ENCODE measurements at regions not wholly inside any gene's neighbourhood (a gene's known extent, or its start where the extent isn't known, plus 50 kb on each side); places are given as distances from the start of the nearest gene placed in this dataset.

DNA sequence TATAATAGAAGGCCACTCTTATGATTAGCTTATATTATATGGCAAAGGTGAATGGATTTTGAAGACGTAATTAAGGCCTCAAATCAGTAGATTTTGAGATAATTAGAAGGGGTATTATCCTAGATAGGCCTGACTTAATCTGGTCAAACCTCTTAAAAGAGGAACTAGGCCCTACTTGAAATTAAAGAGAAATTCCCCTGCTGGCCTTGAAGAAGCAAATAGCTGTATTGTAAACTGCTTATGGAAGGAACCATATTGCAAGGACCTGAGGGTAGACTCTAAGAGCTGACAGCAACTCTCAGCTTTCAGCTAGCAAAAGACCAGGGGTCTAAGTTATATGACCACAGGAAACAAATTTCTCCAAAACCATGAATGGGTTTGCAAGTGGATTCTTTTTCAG, 219.0 kb upstream of the ONECUT1 start:
- no peak for DNase-seq

DNA sequence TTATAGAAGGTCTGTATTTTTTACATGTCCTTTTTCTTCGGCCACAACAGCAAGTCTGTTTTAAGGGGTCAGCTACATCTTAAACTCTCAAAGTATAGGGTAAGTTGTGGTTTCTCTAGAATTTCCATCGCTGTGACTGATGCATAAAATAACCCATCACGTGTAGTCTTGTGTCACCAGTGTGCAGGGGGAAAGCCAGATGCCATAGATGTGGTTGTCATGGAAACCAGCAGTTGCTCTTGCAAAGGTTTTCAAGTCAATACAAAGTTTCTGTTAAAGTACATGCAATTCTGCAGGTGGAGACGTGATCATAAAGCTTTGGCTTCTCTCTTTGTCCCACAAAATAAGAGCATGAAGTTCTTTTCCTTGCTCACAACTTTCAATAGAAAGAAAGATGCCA, 210.3 kb upstream of the ONECUT1 start:
- DNase-seq, result no peak

DNA sequence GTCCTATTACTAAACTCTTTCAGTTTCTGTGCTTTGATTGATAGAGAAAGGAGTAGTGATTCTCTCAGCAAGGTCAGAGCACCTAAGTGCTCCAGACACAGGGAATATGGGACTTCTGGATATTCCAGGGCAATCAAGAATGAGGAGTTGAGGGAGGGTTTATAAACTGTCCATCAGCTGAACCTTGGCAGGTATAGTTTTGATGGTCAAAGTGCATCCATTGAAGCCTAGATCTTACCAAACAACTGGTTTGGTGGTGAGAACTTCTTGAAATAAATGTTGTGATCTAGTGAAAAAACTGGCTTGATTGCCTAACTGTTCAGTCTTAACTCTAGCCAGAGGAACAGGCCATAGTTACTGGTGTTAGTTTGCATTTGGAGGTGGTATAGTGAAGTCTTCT, 207.0 kb upstream of the ONECUT1 start:
- DNase-seq, result no peak

DNA sequence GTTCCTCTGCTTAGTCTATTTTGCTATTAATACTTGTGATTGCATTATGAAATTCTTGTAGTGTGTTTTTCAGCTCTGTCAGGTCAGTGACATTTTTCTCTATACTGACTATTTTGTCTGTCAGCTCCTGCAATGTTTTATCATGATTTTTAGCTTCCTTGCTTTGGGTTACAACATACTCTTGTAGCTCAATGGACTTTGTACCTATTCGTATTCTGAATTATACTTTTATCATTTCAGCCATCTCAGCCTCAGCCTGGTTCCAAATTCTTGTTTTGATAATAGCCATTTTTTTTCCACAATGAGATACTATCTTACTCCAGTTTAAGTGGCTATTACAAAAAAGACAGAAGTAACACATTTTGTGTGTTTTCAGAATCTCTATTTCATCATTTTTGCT, 204.2 kb upstream of the ONECUT1 start:
- DNase-seq, result no peak

DNA sequence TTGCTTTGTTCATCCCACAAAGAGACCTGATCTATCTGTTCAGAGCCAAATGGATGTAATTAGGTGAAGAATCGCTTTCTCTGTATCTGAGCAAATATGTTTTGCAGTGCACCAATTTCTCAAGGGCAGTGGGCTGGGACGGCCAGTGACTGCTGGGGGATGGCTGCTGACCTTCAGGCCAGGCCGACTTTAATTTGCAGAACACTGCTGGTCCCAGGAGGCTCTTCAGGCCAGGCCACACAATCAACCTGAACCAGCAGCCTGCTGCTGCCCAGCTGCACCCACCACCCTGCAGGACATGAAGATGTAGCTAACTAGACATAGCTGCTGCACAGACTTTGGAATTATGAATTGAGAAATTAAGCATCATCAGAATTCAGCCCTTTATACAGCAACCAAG, 194.4 kb upstream of the ONECUT1 start:
- no peak for DNase-seq

DNA sequence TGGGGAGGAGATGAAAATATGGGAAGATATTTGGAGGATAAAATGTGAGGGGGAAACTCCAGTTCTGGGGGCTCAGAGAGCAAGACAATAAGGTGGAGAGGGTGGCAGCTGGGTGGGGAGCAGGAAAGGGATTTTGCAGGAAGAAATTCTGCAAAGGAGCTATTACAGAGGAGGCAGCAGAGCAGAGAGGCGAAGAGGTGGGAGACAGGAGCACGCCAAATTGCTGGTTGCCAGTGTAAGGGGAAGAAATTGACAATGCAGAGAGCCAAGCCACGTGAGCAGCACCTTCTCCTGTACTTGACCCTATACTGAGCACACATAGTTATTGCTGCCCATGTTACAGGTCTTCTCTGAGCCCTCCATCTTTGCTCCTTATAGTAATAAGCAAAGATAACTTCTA, 190.3 kb upstream of the ONECUT1 start:
- DNase-seq, result no peak

DNA sequence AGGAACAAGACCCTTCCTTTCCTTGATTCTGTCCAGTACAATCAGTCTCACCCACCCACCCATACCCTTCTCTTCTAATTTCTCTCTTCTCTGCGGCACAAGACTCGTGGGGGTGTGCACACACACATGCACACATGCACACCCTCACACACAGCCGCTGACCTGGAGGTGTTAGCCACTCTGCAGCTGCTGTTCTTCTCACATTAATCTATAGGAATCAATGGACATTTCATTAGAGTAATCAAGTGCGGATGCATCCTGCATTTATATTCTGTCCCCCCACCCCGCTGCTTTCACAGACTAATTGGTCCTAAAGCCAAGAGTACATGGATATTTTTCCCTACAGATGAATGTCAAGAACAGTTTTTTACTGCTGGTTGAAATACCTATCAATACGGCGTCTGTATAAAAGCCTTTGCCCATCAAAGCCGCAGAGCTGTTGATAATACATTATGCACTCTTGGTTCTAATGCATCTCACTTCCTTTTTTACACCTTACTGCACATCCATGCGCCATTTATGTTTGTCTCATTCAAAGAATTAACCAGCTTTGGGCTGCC, 186.5 kb upstream of the ONECUT1 start:
- no peak for DNase-seq

DNA sequence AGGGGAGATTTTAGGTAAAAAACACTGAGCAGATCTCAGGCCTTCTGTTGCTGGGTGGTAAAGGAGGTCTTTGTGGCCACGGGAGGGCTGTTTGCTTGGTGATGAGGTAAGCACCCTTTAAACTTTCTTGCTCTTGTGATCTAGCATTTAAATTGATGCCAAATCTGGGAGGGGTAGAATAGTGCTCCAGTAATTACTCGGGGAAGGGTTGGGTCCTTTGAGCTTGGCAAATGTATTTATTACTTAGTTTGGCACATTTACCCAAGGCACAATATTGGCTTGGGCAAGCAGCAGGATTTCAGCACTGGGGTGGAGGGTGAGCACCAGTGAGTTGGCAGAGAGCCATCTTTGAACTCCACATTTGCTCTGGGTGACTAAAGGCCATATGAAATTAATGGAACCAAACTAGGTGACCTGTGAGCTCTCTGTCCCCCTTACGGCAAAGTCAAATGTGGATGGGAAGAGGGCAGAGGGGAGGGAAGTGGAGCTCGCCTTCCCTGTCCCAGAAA, 185.9 kb upstream of the ONECUT1 start:
- no peak for DNase-seq

DNA sequence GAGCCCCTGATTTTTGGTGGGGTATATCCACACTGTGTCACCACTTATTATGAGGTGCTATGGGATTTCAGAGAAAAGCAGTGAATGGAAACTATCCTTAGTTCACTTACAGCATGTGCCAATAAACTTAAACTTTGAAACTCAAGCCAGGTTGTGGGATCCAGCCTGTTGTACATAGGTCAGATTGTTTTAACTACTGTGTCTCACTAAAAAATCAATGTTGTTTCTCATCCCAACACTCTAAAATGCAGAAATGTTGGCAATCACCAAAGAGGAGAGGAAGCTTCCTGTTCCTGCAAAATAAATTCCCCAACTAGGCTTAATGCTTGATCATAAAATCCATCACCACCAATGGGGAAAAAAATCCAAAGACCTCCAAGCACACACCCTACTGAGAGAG, 173.7 kb upstream of the ONECUT1 start:
- DNase-seq, result no peak

DNA sequence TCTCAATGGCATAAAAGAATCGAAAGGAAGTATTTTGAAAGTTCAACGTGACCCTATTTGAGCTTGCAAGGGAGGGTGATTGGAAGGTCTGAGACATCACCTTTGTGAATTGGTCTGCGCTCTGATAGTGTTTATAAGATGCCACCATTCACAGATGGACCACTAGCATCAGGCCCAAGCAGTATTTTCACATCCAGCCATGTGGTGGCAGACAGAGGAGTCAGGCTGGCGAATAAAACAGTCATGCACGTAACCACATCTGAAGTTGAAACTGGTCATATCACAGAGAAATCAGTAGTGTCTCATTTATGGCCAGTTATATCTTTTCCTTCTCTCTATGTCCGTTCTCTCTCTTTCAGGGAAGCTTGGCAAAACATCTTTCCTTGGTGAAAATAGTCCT, 170.1 kb upstream of the ONECUT1 start:
- no peak for DNase-seq

DNA sequence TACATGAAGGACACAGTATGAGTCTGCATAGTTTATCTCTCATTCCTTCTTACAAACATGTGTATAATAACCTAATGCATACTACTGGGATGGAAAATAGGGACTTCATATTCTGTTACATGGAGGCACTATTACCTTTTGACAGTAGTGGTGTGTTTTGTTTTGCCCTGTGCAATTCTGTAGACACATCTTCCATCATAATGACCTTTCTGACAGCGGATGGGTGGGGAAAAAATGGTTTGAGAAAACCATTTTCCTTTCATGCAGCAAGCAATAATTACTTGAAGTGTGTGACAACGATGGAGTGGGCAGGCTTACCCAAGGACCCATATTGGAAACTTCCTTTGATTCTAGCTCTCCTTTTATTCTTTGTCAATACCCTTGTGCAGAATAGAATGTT, 153.6 kb upstream of the ONECUT1 start:
- no peak for DNase-seq

DNA sequence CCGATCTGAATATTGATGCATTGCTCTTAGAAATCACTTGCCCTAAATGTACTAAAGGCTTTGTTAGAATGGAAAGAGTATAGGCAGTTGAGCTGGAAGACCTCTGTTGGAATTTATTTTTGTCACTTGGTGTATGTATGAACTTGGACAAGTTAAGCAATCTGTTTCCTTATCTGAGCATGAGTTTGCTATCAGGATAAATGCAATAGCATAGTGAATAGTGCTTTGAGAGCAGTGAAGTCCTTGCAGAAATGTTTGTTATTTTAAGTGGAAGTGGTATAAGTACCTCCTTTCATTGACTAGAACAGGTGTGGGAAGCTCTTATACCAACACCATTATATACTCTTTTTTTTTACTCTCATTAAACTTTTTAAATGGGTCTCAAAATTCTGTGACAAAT, 146.4 kb upstream of the ONECUT1 start:
- DNase-seq, result no peak

DNA sequence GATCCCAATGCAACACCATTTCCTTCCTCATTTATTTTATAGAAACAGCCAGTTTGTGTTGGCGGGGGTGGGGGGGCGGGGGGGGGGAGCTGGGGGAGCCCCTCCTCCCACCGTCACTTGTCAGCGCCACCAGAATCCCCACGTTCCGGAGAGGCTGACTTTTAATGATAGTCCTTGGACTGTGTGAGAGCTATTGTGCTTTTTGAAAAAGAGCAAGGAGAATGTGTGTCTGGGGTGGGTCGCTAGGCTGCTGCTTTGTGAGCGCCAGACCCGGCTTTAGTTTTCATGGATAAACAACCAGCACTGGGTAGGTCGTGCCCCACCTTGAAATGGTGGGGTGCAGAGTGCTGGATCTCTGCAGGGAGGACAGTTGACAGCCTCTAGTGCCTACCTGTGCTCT, 135.0 kb upstream of the ONECUT1 start:
- DNase-seq, result no peak

DNA sequence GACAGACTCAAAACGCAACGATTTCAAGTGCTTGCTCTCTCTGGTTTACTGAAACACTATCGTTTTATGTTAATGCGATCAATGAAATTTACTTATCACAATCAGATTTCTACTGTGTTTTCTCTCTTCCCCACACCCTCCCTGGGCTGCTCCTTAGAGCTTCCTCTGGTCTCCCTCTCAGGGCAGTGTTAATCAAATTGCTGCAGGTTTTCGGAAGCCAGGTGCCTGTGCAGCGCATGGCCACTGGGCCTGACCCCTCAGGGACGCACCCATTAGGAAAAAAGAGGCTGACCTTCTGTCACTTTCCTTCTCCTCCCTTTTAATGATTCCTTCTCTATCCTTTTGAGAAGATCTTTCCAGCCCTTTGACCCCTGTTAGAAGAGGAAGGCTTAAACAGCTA, 134.5 kb upstream of the ONECUT1 start:
- DNase-seq, result no peak

DNA sequence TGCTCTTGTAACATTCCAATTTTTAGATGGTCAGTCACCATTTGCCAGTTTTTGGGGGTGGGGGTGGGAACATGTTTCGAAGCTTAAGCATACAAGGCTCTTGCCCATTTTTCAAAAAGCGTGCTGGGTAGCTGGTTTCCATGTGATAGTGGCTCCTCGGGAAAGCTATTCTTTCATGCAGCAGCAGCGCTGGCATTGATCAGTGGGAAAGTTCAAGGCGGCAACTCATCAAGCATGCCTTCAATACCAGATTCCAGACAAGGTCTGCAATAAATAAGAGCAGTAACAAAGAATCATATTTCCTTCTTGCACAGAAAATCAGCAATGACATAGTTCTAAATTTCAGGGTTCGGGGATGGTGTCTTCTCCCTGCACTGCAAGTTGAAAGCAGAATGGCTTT, 133.5 kb upstream of the ONECUT1 start:
- DNase-seq, result no peak

DNA sequence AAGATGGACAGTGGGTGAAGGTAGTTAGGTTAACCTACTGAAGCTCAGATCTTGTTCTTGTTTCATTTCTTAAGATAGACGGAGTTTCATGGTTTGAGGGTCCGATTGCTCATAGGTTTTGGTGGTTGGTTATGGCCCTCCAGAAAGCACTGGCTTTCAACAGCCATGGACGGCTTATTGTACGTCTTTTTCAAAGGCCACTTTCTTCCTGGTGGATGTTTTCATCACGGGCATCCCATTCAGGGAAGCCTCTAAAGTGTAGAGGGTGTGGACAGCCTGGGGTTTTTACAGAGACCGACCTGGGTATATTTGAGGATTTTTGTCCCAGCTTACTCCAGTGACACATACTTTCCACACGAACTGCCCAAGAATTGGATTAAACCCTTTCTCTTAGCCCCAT, 132.7 kb upstream of the ONECUT1 start:
- DNase-seq, result no peak

DNA sequence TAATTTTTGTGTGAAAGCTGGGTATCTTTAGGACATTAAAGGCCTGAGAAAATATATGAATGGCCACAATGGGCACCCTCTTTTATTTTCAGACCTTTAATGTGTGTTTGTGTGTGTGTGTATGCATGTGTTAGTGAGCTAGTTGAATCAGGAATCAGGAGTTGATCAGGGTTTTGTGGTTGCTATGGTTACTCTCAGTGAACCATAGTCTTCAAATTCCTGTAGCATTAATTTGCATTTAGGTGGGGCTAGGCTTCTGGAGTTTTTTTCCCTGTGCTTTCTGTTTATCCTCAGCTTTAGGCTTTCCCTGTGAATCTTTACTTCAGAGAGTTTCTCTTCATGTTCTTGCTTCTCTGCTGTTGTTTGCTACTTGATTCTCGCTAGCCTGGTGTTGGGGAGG, 122.0 kb upstream of the ONECUT1 start:
- no peak for DNase-seq

DNA sequence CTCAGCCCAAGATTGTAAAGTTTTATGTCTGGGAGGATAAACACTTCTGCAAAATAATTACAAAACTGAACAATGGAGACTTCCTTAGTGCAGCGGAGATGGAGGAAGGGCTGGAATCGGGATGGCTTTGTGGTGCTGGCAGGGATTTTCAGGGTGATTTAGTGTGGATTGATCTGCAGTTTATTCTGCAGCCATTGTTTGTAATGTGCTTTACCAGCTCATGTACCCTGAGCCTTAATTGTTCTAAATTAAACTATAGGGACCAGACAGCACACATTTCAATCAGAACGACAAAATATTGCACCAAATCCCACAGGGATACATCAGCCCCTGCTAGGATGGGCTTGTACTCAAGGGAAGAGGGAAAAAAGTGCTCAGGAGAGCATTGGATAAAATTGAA, 103.2 kb upstream of the ONECUT1 start:
- DNase-seq, result no peak

DNA sequence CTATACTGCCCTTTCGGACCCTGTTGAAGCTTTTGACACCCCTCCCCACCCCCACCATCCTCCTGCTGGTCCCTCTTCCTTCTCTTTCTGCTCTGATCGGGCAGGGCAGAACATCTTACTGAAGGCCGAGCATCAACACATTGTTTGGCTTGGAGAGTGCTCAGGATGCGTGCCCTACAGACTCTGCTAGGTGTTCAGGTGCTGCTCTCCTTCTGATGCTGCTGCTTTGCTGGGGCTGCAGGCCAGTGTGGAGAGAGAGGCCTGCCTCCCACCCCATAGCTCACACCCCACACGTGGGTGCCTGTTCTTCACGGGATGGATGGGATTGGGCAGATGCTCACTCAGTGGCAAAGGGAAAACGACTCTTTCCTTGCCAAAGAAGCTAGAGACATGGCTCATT, 89.8 kb upstream of the ONECUT1 start:
- DNase-seq, result no peak

DNA sequence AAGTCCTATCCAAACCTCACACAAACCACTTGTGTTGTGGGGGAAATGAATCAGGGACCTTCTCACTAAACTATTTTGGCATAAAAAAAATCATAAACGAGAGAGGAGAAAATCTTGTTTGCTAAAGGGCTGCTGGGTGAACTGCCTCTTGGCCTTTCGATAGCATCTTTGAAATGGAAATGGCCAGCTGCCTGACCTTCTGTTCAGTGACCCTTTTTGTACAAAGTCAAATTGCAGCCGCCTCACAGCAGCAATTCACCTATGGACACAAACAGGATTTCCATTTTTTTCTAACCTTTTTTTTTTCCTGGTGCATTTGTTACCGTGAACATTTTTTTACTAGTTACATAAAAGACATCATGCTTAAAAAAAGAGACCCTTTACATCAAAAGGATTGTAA, 89.0 kb upstream of the ONECUT1 start:
- no peak for DNase-seq

DNA sequence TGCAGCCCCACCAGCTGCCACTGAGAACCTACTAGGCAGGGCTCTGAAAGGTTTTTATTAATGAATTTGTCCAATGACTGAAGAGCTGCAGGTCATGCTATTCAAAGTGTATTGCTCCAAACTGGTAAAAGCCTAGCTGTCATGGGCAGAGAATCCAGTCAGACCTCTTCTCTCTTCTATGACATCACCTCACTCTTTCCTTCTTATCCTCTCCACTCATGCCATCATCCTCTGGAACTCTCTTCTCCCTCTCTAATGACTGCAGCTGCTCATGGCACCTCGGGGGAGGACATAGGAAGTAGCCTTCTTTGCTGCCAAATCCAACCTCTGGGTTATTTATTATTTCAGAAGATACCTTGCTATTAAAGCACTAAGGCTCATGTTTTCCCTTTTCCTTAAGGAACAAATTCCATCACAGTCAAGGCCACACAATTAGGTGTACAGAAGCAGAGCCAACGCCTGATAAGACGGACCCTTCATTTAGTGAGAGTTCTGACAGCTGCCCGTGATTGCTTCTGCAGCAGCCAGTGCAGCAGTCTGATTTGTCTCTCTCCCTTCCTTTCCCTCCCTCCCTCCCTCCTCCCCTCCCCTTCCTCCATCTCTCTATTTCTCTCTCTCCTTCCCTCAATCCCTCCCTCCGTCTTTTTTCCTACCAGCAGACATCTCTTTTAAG, 87.0 kb upstream of the ONECUT1 start:
- DNase-seq, result no peak

DNA sequence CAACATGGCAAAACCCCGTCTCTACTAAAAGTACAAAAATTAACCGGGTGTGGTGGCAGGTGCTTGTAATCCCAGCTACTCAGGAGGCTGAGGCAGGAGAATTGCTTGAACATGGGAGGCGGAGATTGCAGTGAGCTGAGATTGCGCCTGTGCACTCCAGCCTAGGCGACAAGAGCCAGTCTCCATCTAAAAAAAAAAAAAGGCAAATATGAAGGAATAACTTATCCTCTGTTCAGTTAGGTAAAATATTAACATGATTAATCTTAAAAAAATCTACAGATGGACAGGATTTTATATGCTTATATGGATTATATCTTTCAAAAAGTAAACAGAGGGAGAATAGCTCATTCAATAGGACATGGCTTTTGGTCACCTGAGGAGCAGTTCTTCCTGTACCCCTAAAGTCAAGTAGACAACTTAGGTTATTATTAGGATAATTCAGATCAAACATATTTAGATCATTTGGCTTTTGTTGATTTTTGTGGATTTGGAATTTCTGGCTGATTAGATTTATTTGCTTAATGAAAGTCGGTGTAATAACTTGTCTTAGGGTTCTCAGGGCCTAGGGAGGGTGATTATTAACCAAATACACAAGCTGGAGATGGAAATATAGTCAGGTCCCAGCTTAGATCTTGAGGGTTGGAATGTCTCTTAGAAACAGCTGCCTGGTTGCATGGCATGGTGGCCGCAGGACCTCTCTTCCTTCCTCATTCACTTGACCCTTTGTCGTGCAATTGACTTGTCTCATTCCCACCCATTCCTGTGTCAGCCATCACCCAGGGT, 82.1 kb upstream of the ONECUT1 start:
- DNase-seq, result no peak

DNA sequence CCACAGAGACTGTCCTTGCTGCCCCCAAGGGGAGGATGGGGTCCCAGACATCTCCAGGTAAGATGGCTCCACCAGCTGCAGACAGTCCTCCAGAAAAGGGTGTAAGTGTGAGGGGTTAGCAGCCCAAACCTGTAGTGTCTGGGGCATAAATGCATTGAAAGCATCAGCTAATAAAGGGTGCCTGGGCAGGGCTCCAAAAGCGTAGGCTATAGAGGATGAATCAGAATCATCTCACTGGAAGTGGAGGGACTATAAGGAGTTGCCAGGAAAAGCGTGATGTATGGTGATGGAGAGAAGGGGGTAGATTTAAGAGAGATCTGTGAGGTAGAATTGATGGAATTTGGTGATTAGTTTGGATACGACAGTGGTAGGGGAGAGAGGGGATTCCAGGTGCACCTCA, 79.9 kb upstream of the ONECUT1 start:
- no peak for DNase-seq

DNA sequence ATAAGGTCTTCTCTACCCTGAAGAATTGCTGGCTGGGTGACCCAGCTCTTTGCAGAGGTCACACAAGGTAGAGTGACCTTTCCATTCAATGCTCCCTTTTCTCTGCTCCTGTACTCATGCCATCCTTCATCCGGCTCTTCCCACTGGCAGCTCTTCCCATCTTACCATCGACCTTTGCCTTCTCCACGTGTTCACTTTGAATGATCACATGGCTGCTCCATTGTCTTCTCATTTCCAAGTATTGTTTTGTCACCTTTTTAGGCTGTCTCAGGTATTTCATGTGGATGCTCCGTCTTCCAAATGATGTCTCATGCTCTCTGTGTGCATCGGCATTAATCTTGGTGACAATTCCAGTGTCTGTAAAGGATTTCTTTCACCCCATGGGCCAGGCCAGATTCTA, 76.6 kb upstream of the ONECUT1 start:
- DNase-seq, result no peak

DNA sequence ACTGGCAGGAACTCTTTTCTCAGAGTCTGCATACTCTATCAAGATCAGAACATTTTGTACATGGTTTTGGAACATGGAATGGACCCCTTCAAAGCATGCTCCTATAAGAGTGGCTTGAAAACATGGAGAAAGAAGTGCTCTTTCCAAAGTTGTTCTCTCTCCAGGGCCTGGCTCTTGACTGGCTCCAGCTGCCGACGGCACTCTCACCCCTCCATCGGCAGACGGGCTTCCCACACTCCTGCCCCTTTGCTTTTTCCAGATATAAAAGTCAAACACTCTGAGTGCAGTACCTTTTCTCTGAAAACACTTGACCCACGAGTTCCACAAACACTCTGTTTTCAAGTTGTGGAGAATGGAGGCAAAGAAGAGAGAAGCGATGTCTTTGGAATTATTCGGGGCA, 72.5 kb upstream of the ONECUT1 start:
- no peak for DNase-seq
